ENCODE measurements at regions not wholly inside any gene's neighbourhood (a gene's known extent, or its start where the extent isn't known, plus 50 kb on each side); places are given as distances from the start of the nearest gene placed in this dataset.

- TF ChIP-seq CTCF (IDR thresholded peaks at IDR 0.05; ENCODE audit: insufficient read depth, low read length) (no peak), POLR2AphosphoS5 (IDR thresholded peaks at IDR 0.05; ENCODE audit: low read depth) (no peak), REST (IDR thresholded peaks at IDR 0.05; ENCODE audit: insufficient replicate concordance, low read depth) (no peak)
These were observed 468.4 kb upstream of the SEMA3D start for GRCh38 chr7:85655252-85655651.

All from HL-60 (cell line).